NCI-H146 treated with DMSO at 0.1 percent for 48 hours (cell line): ENCODE measurements at regions not wholly inside any gene's neighbourhood (a gene's known extent, or its start where the extent isn't known, plus 50 kb on each side); places are given as distances from the start of the nearest gene placed in this dataset.

ENCODE experiments used
- DNase-seq: peaks from one replicate; lab custom pipeline; 2025; ENCODE audit not compliant: unreplicated experiment; lab: John Stamatoyannopoulos, UW

GRCh38 chr10:107215681-107216080 lies 51.2 kb upstream of the SORCS1 start:
- DNase-seq: no peak
